C4-2B (cell line): ENCODE measurements at regions not wholly inside any gene's neighbourhood (a gene's known extent, or its start where the extent isn't known, plus 50 kb on each side); places are given as distances from the start of the nearest gene placed in this dataset.
"Not testable (repeated sequence)": the region's sequence is repeated elsewhere in the genome, so short reads cannot be mapped to it uniquely, and the experiment has no call there.

Experiments
- ZFX ChIP-seq: fragments of 450-650 bp; IDR thresholded peaks from 2 replicates; pipeline ENCODE4 v1.6.1; 2017
- TF ChIP-seq, protein P1 (sequence below): fragments of 450-650 bp; conservative IDR thresholded peaks from 2 replicates; pipeline ENCODE4 v1.5.1; 2017; ENCODE audit warnings: mild to moderate bottlenecking

GRCh38 chr1:99481-99880, 352.0 kb downstream of the OR4F29 start:
- TF ChIP-seq, protein P1, sequence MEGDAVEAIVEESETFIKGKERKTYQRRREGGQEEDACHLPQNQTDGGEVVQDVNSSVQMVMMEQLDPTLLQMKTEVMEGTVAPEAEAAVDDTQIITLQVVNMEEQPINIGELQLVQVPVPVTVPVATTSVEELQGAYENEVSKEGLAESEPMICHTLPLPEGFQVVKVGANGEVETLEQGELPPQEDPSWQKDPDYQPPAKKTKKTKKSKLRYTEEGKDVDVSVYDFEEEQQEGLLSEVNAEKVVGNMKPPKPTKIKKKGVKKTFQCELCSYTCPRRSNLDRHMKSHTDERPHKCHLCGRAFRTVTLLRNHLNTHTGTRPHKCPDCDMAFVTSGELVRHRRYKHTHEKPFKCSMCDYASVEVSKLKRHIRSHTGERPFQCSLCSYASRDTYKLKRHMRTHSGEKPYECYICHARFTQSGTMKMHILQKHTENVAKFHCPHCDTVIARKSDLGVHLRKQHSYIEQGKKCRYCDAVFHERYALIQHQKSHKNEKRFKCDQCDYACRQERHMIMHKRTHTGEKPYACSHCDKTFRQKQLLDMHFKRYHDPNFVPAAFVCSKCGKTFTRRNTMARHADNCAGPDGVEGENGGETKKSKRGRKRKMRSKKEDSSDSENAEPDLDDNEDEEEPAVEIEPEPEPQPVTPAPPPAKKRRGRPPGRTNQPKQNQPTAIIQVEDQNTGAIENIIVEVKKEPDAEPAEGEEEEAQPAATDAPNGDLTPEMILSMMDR = not testable (repeated sequence)
- not testable (repeated sequence) for TF ChIP-seq ZFX
